Activated CD8-positive, alpha-beta T cell treated with anti-CD3 and anti-CD28 coated beads for 36 hours (primary cell): ENCODE measurements at regions not wholly inside any gene's neighbourhood (a gene's known extent, or its start where the extent isn't known, plus 50 kb on each side); places are given as distances from the start of the nearest gene placed in this dataset.

Experiments used
- ATAC-seq: fragments of 200-7000 bp; cut with Tn5 transposase; one replicate; pipeline ENCODE4 v1.10.0; 2021; ENCODE audit warnings: mild to moderate bottlenecking, moderate library complexity
- CTCF ChIA-PET: fragments of 350-600 bp; sonication (Branson Sonifier 250); formaldehyde crosslinking; loops from one replicate; lab custom pipeline; 2021; ENCODE audit warnings: antibody characterized with exemption; lab: Charles Lee
- POLR2A ChIA-PET: fragments of 350-600 bp; sonication (Branson Sonifier 250); formaldehyde crosslinking; loops from one replicate; lab custom pipeline; 2021; ENCODE audit warnings: antibody characterized with exemption; lab: Charles Lee
- DNase-seq: peaks from one replicate; pipeline ENCODE4 v3.0.0-alpha.2; 2020
- H3K27ac Mint-ChIP-seq: one replicate; pipeline ENCODE4 v1.8.0; 2021; ENCODE audit warnings: mild to moderate bottlenecking, mixed read lengths
- H3K27me3 Mint-ChIP-seq: one replicate; pipeline ENCODE4 v1.8.0; 2021; ENCODE audit warnings: mixed read lengths
- H3K36me3 Mint-ChIP-seq: one replicate; pipeline ENCODE4 v1.8.0; 2021; ENCODE audit warnings: low read depth, mixed read lengths
- H3K4me1 Mint-ChIP-seq: one replicate; pipeline ENCODE4 v1.8.0; 2021; ENCODE audit warnings: low read depth, mixed read lengths
- H3K4me3 Mint-ChIP-seq: one replicate; pipeline ENCODE4 v1.8.0; 2021; ENCODE audit warnings: mild to moderate bottlenecking, moderate library complexity, mixed read lengths
- H3K9me3 Mint-ChIP-seq: one replicate; pipeline ENCODE4 v1.8.0; 2021; ENCODE audit warnings: mixed read lengths
- intact Hi-C: fragments of 100-400 bp; cut with micrococcal nuclease; formaldehyde crosslinking; loops from one replicate; pipeline ENCODE4 v1.10.0; 2022
- TF ChIP-seq, protein P1 (sequence below): fragments of 200-600 bp; IDR thresholded peaks from one replicate; pipeline ENCODE4 v1.8.0; 2022; ENCODE audit warnings: antibody characterized with exemption, mild to moderate bottlenecking

DNA sequence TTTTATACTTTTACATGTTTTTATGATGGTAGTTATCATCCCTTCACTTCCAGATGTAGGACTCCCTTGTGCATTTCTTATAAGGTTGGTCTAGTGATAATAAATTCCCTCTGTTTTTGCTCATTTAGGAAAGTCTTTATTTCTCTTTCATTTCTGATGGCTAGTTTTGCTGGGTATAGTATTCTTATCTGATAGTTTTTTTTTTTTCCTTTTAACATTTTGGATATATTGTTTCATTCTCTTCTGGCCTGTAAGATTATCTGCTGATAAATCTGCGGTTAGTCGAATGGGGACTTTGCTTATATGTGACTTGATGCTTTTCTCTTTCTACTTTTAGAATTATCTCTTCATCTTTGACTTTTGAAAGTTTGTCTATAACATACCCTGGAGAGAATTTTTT lies 153.1 kb upstream of the MPHOSPH6 start:
- peaks cover 8% of the 10 kb centered on the region for H3K27me3 Mint-ChIP-seq
- H3K4me3 Mint-ChIP-seq: no peak overlapping the region
- ATAC-seq (no peak), DNase-seq (no peak)
- H3K4me1 Mint-ChIP-seq: no peaks in the 10 kb centered on the region
- H3K36me3 Mint-ChIP-seq: no peaks in the 10 kb centered on the region
- intact Hi-C loops: no loop called here
- TF ChIP-seq, protein P1, sequence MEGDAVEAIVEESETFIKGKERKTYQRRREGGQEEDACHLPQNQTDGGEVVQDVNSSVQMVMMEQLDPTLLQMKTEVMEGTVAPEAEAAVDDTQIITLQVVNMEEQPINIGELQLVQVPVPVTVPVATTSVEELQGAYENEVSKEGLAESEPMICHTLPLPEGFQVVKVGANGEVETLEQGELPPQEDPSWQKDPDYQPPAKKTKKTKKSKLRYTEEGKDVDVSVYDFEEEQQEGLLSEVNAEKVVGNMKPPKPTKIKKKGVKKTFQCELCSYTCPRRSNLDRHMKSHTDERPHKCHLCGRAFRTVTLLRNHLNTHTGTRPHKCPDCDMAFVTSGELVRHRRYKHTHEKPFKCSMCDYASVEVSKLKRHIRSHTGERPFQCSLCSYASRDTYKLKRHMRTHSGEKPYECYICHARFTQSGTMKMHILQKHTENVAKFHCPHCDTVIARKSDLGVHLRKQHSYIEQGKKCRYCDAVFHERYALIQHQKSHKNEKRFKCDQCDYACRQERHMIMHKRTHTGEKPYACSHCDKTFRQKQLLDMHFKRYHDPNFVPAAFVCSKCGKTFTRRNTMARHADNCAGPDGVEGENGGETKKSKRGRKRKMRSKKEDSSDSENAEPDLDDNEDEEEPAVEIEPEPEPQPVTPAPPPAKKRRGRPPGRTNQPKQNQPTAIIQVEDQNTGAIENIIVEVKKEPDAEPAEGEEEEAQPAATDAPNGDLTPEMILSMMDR: no peak
- POLR2A ChIA-PET: no interaction called here
- peaks cover 5% of the 10 kb centered on the region for H3K9me3 Mint-ChIP-seq
- CTCF ChIA-PET: no interaction called here
- no peak overlapping the region for H3K27ac Mint-ChIP-seq

DNA sequence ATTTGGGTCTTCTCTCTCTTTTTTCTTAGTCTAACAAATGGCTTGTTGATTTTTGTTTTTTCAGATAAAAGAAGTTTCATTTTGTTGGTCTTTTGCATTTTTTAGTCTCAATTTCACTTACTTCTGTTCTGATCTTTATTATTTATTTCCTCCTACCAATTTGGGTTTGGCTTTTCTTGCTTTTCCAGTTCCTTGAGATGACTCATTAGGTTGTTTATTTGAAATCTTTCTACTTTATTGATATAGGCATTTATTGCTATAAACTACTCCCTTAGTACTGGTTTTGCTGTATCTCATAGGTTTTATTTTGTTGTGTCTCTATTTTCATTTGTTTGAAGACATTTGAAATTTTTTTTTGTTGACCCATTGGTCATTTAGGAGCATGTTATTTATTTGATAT lies 152.2 kb upstream of the MPHOSPH6 start:
- no peak overlapping the region for H3K4me3 Mint-ChIP-seq
- H3K36me3 Mint-ChIP-seq: no peaks in the 10 kb centered on the region
- DNase-seq (no peak), ATAC-seq (no peak)
- no peak overlapping the region for H3K27ac Mint-ChIP-seq
- CTCF ChIA-PET: no interaction called here
- TF ChIP-seq, protein P1: no peak
- no peaks in the 10 kb centered on the region for H3K4me1 Mint-ChIP-seq
- H3K27me3 Mint-ChIP-seq: peaks cover 8% of the 10 kb centered on the region
- intact Hi-C loops: no loop called here
- H3K9me3 Mint-ChIP-seq: peaks cover 5% of the 10 kb centered on the region
- POLR2A ChIA-PET: no interaction called here

- peaks cover 5% of the 10 kb centered on the region for H3K9me3 Mint-ChIP-seq
- ATAC-seq: no peak
- H3K27me3 Mint-ChIP-seq: peaks cover 7% of the 10 kb centered on the region
- CTCF ChIA-PET: no interaction called here
- POLR2A ChIA-PET: no interaction called here
- no peak for DNase-seq
- H3K4me3 Mint-ChIP-seq: no peak overlapping the region
- no peaks in the 10 kb centered on the region for H3K4me1 Mint-ChIP-seq
- H3K27ac Mint-ChIP-seq: no peak overlapping the region
- intact Hi-C loops: no loop called here
- no peaks in the 10 kb centered on the region for H3K36me3 Mint-ChIP-seq
- TF ChIP-seq, protein P1: no peak
These were observed 149.0 kb upstream of the MPHOSPH6 start for GRCh38 chr16:82319038-82319437.

GRCh38 chr16:82317411-82318167 lies 147.6 kb upstream of the MPHOSPH6 start:
- POLR2A ChIA-PET: no interaction called here
- no peak overlapping the region for H3K27ac Mint-ChIP-seq
- CTCF ChIA-PET: no interaction called here
- TF ChIP-seq, protein P1: no peak
- intact Hi-C loops: no loop called here
- no peak for ATAC-seq
- no peaks in the 10 kb centered on the region for H3K4me1 Mint-ChIP-seq
- H3K36me3 Mint-ChIP-seq: no peaks in the 10 kb centered on the region
- no peak overlapping the region for H3K4me3 Mint-ChIP-seq
- DNase-seq: no peak
- H3K27me3 Mint-ChIP-seq: peaks cover 8% of the 10 kb centered on the region
- H3K9me3 Mint-ChIP-seq: no peaks in the 10 kb centered on the region

GRCh38 chr16:82313754-82314153 lies 143.7 kb upstream of the MPHOSPH6 start:
- Mint-ChIP-seq H3K4me1 (no peaks in the 10 kb centered on the region), H3K4me3 (no peak overlapping the region), H3K27ac (no peak overlapping the region), H3K36me3 (no peaks in the 10 kb centered on the region), H3K9me3 (no peaks in the 10 kb centered on the region), H3K27me3 (peaks cover 7% of the 10 kb centered on the region)
- ATAC-seq (no peak), DNase-seq (no peak)
- POLR2A ChIA-PET: no interaction called here
- TF ChIP-seq, protein P1: no peak
- intact Hi-C loops: no loop called here
- CTCF ChIA-PET: interaction anchor here (1.0 kb wide), 1 partner anchor 84 kb away, joined by 3 read pairs; no protein-coding TSS in a partner anchor
